NCI-H2196 treated with DMSO at 0.1 percent for 48 hours (cell line): ENCODE measurements at regions not wholly inside any gene's neighbourhood (a gene's known extent, or its start where the extent isn't known, plus 50 kb on each side); places are given as distances from the start of the nearest gene placed in this dataset.
"Not testable (repeated sequence)": the region's sequence is repeated elsewhere in the genome, so short reads cannot be mapped to it uniquely, and the experiment has no call there.

Source experiments
- DNase-seq: peaks from one replicate; lab custom pipeline; 2025; ENCODE audit not compliant: unreplicated experiment; lab: John Stamatoyannopoulos, UW

DNA sequence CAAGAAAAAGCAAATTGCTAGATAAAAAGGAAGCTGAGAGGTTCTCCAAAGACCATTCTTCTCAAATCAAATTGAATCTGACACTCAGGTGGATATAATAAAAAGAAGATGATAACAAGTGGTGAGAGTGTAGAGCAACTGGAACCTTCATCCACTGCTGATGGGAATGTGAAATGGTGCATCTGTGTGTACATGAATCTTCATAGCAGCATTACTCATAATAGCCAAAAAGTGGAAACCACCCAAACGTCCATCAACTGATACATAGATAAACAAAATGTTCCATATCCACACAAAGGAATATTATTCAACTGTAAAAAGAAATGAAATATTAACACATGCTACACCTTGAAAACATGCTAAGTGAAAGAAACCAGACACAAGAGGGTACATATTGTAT is 357.2 kb upstream of the EPHA4 start:
- DNase-seq = no peak

DNA sequence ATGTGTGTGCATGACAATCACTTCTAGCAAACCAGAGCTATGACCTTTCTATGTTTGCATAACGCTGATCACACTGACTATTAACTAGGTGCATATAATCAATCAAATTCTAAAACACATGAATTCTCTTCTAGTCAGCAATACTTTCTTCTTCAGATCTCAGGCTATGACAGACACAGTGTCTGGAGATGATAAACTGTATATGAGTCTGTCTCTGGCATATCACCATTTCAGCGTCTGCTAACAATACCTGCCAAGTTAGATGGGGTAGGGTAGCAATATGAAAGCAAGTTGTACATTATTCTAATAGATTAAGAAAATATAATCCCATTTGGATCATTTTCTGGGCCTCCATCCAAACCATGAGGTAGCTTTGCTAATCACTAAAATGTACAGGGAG is 354.2 kb upstream of the EPHA4 start:
- no peak for DNase-seq

DNA sequence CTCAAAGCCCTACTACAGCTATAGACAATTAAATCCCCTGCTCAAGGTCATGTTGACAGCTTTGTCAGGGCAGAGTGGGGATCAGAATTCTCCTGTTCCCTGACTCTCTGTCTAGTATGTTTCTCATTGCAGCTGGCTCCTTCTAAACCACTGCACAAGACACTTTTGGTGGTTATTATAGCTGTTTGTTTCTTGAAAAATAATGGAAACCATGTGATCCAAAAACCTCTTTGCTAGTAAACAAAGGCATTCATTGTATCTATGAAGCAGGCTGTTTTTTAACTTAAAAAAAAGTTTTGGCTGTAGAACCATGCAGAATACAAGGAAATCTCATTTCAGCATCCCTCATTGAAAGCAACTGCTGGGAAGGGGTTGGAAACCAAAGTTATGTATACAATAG is 352.5 kb upstream of the EPHA4 start:
- no peak for DNase-seq

DNA sequence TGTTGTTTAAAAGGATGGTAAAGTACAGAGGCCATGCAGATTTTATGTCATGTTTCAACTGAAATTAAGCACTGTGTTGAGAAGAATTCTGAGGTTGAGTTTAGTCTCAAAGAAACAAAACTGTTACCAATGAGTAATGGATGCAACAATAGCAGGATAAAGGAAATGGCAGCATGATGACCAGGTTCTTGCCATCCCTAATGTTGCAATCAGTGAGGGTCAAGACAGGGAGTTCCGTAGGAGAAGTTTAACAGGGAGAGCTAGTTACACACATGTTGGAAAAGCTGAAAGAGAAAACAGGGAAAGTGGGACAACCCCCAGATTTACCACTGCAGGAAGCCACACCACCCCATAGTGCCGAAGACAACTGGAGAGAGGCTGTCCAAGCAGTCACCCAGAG is 343.8 kb upstream of the EPHA4 start:
- no peak for DNase-seq

DNA sequence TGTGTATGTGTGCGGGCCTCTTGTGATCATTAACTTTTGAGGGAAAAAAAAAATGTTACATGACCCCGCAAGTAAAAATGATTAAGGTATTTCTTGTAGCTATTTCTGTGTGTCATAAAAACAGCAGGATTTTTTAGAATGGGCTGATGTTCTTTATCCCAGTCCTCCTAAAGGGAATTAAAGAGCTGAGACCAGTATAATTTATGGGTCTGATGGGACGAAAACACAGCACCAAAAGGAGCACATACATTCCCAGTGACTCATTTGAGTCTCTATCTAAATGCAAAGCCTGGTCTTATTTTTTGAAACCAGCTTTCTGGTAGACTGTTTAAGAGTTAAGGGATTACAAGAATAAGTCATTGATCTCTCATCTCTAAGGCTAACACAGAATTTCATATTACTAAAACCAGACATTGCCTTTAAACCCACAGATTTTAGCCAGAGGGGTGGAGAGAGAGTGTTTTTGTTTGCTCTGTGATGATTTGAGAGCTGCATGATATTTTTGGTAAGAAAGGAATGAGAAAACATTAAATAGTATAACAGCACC is 342.3 kb upstream of the EPHA4 start:
- no peak for DNase-seq

DNA sequence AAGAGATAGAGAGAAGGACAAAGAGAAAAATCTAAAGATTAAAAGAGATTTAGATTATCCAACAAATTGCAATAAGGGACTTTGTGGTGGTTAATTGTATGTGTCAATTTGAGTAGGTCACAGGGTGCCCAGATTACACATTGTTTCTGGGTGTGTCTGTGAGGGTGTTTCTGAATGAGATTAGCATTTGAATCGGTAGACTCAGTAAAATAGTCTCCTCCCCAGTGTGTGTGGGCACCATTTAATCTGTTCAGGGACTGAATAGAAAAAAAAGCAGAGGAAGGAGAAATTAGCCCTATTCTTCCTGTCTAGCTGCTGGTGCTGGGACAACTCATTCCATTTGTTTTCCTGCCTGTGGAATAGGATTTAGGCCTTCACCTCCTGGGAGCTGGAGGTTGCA is 339.8 kb upstream of the EPHA4 start:
- DNase-seq = no peak

DNA sequence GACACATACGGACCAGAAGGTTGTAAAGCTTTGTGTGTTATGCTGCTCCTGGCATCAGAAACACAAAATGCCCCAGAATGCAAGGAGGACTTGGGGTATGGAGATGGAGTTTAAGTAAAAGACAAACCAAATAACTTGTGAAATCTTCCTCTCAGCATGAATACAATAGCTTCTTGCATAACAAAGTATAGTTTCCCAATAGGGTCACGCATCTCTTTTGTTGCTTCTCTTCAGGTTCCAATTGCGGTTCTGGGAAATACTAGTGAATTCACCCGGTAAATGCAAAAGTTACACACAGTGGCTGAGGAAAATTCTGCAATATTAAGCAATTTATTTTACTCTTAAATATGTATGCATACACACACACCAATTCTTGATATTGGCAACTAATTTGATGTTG is 339.2 kb upstream of the EPHA4 start:
- no peak for DNase-seq

DNA sequence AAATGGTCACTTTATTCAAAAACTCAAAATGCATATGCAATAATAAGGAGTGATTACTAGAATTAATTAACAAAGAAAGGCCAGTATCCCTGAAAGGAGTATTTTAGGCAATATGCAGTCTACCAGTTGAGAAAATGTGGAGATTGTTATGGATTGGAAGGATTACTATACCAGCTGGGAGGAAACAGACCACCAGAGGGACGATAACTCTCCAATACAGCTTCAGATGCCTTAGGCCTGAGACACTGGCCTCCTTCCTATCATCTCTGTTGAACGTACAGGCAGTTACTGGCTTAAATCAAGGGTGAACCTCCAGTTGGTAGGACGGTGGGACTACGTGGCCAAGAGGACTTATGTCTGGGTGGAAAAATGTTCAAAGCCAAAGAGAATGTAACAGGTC is 336.4 kb upstream of the EPHA4 start:
- no peak for DNase-seq

DNA sequence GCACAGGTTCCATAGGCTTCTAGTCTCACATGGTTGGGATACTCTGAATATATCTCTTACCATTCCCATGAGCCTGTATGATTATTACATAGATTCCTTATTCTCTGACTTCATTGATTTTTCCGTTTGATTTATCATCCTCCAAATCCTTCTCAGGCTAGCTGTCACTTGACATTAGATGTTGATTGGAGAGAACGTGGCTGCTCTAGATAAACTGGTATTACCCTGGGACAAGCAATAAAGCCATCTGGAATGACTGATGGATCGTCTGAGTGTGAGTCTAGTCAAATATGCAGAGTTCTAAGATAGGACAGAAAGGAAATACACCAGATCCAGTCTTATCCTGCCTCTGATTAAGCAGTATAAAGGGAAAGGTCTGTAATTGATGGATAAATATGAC is 325.6 kb upstream of the EPHA4 start:
- no peak for DNase-seq

DNA sequence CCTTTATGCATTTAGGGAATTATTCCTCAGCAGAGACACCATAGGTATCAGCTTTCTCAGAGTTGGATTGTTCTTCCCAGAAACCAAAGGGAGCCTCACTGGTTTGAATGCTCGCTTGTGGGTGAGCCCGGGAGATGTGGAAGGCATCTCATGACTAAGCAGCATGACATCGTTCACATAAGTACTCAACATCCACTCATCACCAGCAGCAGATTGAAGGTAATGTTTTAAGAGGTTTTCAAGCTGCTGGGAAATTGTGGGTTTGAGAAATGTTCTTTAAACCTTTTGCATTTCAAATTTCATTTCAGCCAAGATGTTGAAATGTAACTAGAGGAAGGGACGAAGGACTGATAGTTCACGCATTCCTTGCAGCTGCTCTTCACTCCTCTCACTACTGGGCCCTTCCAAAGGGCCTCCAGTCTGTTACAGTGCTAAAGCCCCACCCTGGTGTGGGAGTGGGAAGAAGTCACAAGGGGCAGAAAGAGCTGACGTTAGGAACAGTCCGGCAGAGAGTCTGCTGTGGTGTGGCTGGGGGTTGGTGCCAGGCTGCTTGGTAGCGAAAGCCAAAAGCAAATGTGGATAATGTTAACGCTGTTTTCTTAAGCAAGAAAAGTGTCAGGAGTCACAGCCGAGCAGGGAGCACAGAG is 324.5 kb upstream of the EPHA4 start:
- DNase-seq = no peak

DNA sequence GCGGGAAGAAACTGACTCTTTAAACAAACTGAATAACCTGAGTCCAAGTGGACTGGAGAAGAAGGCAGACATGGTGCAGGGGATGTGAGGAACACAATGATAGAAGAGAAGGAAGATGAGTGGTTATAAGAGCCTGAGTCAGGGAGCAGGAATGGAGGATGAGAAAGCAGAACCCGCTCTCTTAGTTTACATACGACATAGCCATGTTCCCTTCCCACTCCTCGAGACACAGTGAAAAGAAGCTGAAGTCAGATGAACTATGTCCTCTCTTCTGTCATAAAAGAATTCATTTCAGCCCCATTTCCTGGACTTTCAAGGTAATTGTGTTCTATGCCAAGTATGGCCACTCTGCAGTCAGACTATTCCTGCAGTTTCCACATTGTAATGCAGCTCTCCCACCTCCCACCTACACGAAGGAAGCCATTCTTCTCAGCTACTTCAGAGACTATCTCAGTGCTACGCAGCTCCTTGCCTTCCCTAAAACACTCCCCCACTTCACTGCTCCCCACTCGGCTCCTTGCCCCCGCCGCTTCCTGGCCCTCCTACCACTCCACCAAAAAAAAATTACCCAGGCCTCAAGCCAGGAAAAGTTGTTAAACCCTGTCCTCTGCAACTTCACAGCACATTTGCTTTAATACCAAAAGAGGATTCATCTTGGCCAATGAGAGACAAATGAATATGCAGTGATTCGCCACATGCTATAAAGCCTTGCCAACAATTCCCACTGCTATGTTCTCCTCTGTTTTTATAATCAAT is 323.4 kb upstream of the EPHA4 start:
- no peak for DNase-seq

DNA sequence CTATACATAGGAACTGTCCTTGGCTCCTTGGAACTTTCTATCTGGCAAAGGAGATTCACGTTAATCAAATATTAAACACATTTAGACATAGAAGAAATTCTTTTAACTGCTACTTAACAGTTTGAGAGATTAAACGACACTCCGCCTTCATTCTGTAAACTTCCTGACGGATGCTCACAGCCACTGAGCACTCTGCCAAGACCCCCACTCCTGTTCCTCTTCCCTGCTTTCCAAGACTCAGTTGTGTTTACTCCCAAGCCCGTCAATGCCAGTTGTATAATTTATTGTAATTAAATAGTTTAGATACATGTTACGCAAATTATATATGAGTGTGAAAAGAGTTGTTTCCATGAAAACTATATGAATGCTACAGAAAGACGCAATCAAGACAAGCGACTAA is 321.4 kb upstream of the EPHA4 start:
- DNase-seq = no peak

DNA sequence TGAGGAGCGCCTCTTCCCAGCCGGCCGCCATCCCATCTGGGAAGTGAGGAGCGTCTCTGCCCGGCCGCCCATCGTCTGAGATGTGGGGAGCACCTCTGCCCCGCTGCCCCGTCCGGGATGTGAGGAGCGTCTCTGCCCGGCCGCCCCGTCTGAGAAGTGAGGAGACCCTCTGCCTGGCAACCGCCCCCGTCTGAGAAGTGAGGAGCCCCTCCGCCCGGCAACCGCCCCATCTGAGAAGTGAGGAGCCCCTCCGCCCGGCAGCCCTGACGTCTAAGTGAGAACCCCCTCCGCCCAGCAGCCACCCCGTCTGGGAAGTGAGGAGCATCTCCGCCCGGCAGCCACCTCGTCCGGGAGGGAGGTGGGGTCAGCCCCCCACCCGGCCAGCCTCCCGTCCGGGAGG is 319.9 kb upstream of the EPHA4 start:
- not testable (repeated sequence) for DNase-seq

DNA sequence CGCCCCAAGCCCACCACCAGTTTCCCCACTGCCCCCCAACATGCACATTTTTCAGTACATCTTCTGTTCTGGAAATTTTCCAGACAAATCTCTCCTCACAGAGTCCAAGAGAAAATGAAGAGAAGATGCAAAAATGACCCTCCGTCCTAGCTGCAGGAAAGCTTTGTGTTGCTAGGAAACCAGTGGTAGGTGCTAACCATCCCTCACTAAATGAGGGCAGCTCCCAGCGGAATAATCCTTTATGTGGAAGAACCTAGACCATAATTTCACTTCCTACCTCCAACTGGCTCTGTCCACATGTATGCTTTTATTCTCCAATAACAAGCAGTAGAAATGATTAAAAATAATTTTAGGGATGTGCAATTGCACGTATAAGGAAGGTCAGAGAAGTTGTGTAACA is 311.9 kb upstream of the EPHA4 start:
- DNase-seq = no peak

DNA sequence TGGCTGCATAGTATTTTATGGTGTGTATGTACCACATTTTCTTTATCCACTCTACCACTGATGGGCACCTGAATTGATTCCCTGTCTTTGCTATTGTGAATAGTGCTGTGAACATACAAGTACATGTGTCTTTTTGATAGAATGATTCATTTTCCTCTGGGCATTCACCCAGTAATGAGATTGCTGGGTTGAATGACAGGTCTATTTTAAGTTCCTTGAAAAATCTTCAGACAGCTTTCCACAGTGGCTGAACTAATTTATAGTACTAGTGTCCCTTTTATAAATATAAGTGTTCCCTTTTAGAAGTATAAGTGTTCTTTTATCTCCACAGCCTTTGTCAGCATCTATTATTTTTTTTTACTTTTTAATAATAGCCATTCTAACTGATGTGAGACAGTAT is 303.9 kb upstream of the EPHA4 start:
- no peak for DNase-seq

DNA sequence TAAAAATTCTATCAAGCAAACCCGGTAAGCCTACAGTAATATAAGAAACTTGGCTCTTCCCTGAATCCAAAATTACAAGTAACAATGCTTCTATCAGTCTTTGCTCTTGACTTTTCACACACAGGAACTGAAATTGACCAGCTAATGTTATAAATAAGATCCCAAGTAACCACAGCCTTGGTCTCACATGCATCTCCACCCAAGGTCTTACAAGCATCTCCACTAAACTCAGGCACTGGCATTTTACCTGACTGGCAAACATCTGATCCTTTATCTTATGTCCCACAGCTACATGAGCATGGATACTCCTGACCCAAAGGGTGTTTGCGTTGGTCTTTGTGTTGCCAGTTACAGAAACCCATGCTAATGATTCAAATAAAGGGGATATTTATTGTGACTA is 302.3 kb upstream of the EPHA4 start:
- DNase-seq = no peak

DNA sequence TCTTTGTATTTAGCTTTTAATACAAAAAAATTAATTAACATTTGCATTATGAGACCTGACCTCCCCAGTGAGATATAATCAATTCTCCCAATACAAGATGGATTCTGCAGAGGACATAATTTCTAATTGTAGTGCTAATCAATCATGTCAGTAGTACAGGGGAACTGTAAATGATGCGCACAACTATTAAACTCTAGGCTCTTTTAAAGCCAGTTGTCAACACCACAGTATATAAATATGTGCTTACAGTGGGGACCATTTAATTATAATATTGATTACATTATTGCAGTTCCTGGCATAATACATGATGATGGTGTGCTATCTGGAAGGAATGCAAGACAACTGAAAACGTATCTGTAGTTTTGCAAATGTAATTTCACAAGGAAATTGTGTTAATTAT is 285.6 kb upstream of the EPHA4 start:
- no peak for DNase-seq

DNA sequence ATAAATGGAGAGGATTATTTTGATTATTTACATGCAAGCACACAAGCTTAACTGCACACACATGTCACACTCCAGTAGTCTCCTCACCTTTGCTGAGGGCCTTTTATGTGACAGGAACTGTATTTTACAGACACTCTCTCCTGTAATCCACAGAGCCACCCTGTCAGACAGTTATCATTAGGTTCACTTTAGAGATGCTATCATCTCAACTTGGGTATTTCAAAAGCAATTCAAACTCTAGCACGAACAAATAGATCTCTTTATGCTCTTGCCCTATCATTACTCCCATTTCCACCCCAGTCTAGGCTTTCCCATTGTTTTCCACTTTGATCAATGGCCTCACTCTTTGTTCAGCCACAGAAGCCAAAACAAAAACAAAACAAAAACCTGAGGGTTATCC is 281.2 kb upstream of the EPHA4 start:
- no peak for DNase-seq

DNA sequence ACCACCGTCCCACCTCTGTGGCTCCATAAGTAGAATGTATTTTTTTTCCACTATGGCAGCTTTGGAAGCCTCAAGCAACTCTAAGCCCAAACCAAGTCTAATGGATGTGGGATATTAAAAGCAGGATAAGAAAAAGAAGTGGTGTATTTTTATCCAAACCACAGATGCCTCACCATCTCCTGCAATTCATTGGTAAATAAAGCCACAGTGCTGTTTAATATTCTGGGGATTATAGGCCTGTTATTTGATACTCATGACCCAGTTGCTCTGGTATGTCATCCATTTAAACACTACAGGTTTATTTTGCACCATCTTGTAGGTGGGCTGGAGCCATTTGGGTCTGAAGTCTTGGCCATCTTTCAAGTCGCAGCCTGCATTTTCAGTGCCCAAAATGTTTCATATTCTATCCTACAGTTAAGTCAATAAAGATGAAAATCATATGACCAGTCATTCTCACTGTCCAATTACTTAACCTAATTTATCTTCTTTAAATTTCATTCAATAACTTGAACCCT is 279.5 kb upstream of the EPHA4 start:
- DNase-seq = no peak

DNA sequence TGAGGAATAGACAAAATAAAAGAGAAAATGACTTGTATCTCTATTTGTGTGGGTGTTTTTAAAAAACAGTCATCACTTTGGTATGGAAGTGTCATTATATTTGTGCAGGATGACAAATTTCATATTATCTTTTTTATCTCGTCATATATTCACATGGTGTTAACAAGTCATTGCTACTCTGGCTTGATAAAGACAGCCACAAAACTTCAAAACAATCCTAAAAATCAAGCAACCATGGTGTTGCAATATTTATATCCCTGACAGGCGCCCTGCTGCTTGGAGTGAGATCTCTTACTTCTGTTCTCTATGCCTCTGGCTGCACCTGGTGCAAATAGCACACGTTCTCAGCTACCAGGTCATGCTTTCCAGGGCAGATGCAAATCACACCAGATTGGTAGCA is 278.0 kb upstream of the EPHA4 start:
- no peak for DNase-seq

DNA sequence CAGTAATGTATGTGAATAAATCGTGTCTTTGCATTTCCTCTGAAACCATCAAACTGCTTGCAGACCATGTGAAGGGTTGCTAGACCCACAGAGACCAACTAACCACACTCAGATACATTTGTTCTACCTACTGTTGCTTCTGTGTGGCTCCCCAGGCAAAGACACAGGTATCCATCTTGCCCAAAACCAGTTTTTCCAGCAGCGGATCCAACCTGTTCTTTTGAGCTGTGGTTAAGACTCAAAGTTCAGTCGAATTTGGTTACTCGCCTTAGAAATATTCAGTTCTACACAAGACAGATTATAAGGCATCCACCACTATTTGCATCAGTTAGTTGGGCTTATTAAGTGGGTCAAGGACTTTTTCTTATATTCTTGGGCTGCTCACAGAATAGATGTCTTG is 276.2 kb upstream of the EPHA4 start:
- no peak for DNase-seq

DNA sequence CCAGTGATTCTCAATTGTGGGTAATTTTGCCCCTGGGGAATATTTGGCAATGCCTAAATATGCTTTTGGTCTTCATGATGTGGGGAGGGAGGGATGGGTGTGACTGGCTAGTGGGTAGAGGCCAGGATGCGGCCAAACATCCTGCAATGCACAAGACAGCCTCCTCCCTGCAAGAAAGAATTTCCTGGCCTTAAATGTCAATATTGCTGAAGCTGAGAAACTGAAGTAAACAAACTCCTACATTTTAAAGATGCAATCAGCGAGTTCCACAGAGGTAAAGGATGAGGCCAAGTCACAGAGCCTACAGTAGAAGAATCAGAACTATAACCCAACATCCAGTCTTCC is 272.9 kb upstream of the EPHA4 start:
- DNase-seq = no peak
